H1 (cell line): ENCODE measurements at regions not wholly inside any gene's neighbourhood (a gene's known extent, or its start where the extent isn't known, plus 50 kb on each side); places are given as distances from the start of the nearest gene placed in this dataset.

Source experiments
- CTCF ChIA-PET: fragments of 300-600 bp; sonication (Branson Sonifier 250); formaldehyde crosslinking; loops from one replicate; lab custom pipeline; 2021; ENCODE audit not compliant: partially characterized antibody; lab: Charles Lee
- POLR2A ChIA-PET: fragments of 300-600 bp; sonication (Branson Sonifier 250); formaldehyde crosslinking; loops from one replicate; lab custom pipeline; 2021; ENCODE audit warnings: inconsistent platforms; ENCODE audit not compliant: partially characterized antibody; lab: Charles Lee
- DNase-seq, 2 experiments: peaks; one replicate each; pipeline versions ENCODE4 v3.0.0 to v3.0.0-alpha.2; 2010 to 2022; ENCODE audit warnings: low spot score in 2 of 2, low read depth in 1 of 2, mixed read lengths in 1 of 2
- FAIRE-seq: peaks from 2 replicates; lab custom pipeline; 2011; peaks lifted over from hg19 to GRCh38; lab: Jason Lieb, UNC
- H2AFZ ChIP-seq: 2 replicates; pipeline ENCODE4 v1.8.1; 2012; ENCODE audit warnings: low read length, inconsistent platforms
- H2AK5ac ChIP-seq: 2 replicates; pipeline ENCODE4 v1.6.1; 2013; ENCODE audit warnings: low read depth, low read length
- H2BK120ac ChIP-seq: replicated peaks from 2 replicates; pipeline ENCODE3; 2013; ENCODE audit warnings: low read depth, low read length, inconsistent platforms
- H2BK12ac ChIP-seq: 2 replicates; pipeline ENCODE4 v1.6.1; 2013; ENCODE audit warnings: low read depth, low read length
- H2BK15ac ChIP-seq: 2 replicates; pipeline ENCODE4 v1.6.1; 2013; ENCODE audit warnings: low read length
- H2BK20ac ChIP-seq: 2 replicates; pipeline ENCODE4 v1.6.1; 2013; ENCODE audit warnings: low read length
- H2BK5ac ChIP-seq: 2 replicates; pipeline ENCODE4 v1.6.1; 2013; ENCODE audit warnings: low read depth, low read length
- H3K14ac ChIP-seq: 2 replicates; pipeline ENCODE4 v1.6.1; 2013; ENCODE audit warnings: inconsistent platforms; ENCODE audit not compliant: insufficient read length
- H3K18ac ChIP-seq: 2 replicates; pipeline ENCODE4 v1.6.1; 2013; ENCODE audit warnings: low read length; ENCODE audit errors: extremely low read depth
- H3K23ac ChIP-seq: 2 replicates; pipeline ENCODE4 v1.6.1; 2013; ENCODE audit warnings: inconsistent platforms; ENCODE audit not compliant: insufficient read length
- H3K23me2 ChIP-seq: 2 replicates; pipeline ENCODE4 v1.6.1; 2013; ENCODE audit warnings: low read depth, low read length
- H3K27ac ChIP-seq: 2 replicates; pipeline ENCODE4 v1.6.1; 2011; ENCODE audit warnings: low read depth, low read length, inconsistent platforms
- H3K27me3 ChIP-seq, 4 experiments: replicated peaks in 1 of 4; 1 replicate in 1 of 4; 2 replicates in 3 of 4; pipeline versions ENCODE4 v1.6.1 to v1.8.1; 2011 to 2013; ENCODE audit warnings: low read length in 3 of 4, mild to moderate bottlenecking in 3 of 4, inconsistent platforms in 2 of 4, mixed read lengths in 2 of 4, moderate library complexity in 1 of 4; ENCODE audit not compliant: control insufficient read depth in 3 of 4, insufficient read depth in 3 of 4; ENCODE audit errors: extremely low read depth in 1 of 4
- H3K36me3 ChIP-seq, 4 experiments: 2 replicates each; pipeline versions ENCODE4 v1.6.1 to v1.8.1; 2011 to 2013; ENCODE audit warnings: mild to moderate bottlenecking in 4 of 4, low read length in 3 of 4, moderate library complexity in 2 of 4, control low read depth in 1 of 4, inconsistent platforms in 1 of 4; ENCODE audit not compliant: insufficient read depth in 4 of 4, control insufficient read depth in 2 of 4
- H3K4ac ChIP-seq: replicated peaks from 2 replicates; pipeline ENCODE3; 2013; ENCODE audit warnings: low read length, low read depth, mixed read lengths, inconsistent platforms; ENCODE audit not compliant: insufficient read length
- H3K4me1 ChIP-seq, 4 experiments: replicated peaks in 1 of 4; 1 replicate in 1 of 4; 2 replicates in 3 of 4; pipeline versions ENCODE4 v1.6.1 to v1.8.1; 2011 to 2013; ENCODE audit warnings: low read length in 3 of 4, inconsistent platforms in 2 of 4, mixed read lengths in 1 of 4; ENCODE audit not compliant: insufficient read depth in 4 of 4, control insufficient read depth in 3 of 4
- H3K4me2 ChIP-seq, 2 experiments: 2 replicates each; pipeline versions ENCODE4 v1.6.1 to v1.8.1; 2011 to 2013; ENCODE audit warnings: low read depth in 2 of 2, low read length in 2 of 2, control low read depth in 1 of 2, inconsistent platforms in 1 of 2, mild to moderate bottlenecking in 1 of 2; ENCODE audit not compliant: insufficient read depth in 1 of 2
- H3K4me3 ChIP-seq, 4 experiments: fragments of 200-600, 300-600 bp in 1 of 4; sonication (generic), shearing (Covaris generic), sonication (Bioruptor Twin) in 1 of 4; 2 replicates each; pipeline versions ENCODE4 v1.5.1 to v1.8.1; 2011 to 2016; ENCODE audit warnings: low read length in 4 of 4, low read depth in 3 of 4, control low read depth in 2 of 4, inconsistent platforms in 2 of 4, mild to moderate bottlenecking in 2 of 4, mixed read lengths in 1 of 4, moderate library complexity in 1 of 4; ENCODE audit not compliant: insufficient read depth in 2 of 4; ENCODE audit errors: extremely low read depth in 1 of 4
- H3K56ac ChIP-seq: replicated peaks from 2 replicates; pipeline ENCODE3; 2013; ENCODE audit warnings: low read depth, mild to moderate bottlenecking, mixed read lengths, low read length, inconsistent platforms; ENCODE audit not compliant: insufficient read length
- H3K79me1 ChIP-seq: 2 replicates; pipeline ENCODE4 v1.6.1; 2013; ENCODE audit warnings: low read depth, low read length, control low read depth
- H3K79me2 ChIP-seq, 2 experiments: 2 replicates each; pipeline versions ENCODE4 v1.6.1 to v1.8.1; 2012 to 2013; ENCODE audit warnings: low read length in 2 of 2, mild to moderate bottlenecking in 2 of 2, inconsistent platforms in 1 of 2; ENCODE audit not compliant: insufficient read depth in 2 of 2, control insufficient read depth in 1 of 2
- H3K9ac ChIP-seq, 4 experiments: replicated peaks in 1 of 4; 1 replicate in 1 of 4; 2 replicates in 3 of 4; pipeline versions ENCODE4 v1.6.1 to v1.8.1; 2011 to 2013; ENCODE audit warnings: low read depth in 3 of 4, low read length in 3 of 4, control low read depth in 2 of 4, mild to moderate bottlenecking in 2 of 4, moderate library complexity in 2 of 4, inconsistent platforms in 1 of 4; ENCODE audit errors: extremely low read depth in 1 of 4
- H3K9me3 ChIP-seq, 2 experiments: 2 replicates each; pipeline versions ENCODE4 v1.6.1 to v1.8.1; 2012 to 2013; ENCODE audit warnings: mild to moderate bottlenecking in 2 of 2, moderate library complexity in 2 of 2, control low read depth in 1 of 2, inconsistent platforms in 1 of 2, low read depth in 1 of 2, low read length in 1 of 2, mixed read lengths in 1 of 2; ENCODE audit not compliant: insufficient read depth in 2 of 2
- H4K20me1 ChIP-seq, 2 experiments: replicated peaks in 1 of 2; 2 replicates each; pipeline versions ENCODE3 to v1.8.1; 2011 to 2013; ENCODE audit warnings: inconsistent platforms in 2 of 2, low read length in 2 of 2, mild to moderate bottlenecking in 1 of 2; ENCODE audit not compliant: insufficient read depth in 2 of 2, control insufficient read depth in 1 of 2
- H4K5ac ChIP-seq: 2 replicates; pipeline ENCODE4 v1.6.1; 2013; ENCODE audit warnings: low read length, low read depth, mixed read lengths, inconsistent platforms; ENCODE audit not compliant: insufficient read length
- H4K8ac ChIP-seq: 2 replicates; pipeline ENCODE4 v1.8.0; 2013; ENCODE audit warnings: mild to moderate bottlenecking, moderate library complexity, low read length, inconsistent platforms; ENCODE audit not compliant: insufficient read depth; ENCODE audit errors: extremely low read depth
- H4K91ac ChIP-seq: replicated peaks from 2 replicates; pipeline ENCODE3; 2013; ENCODE audit warnings: low read length, mixed read lengths, inconsistent platforms; ENCODE audit not compliant: insufficient read length
- RBBP5 ChIP-seq: IDR thresholded peaks from 2 replicates; pipeline ENCODE4 v1.7.1; 2012; ENCODE audit warnings: low read depth, mild to moderate bottlenecking, inconsistent platforms, low read length, moderate library complexity, borderline replicate concordance
- WGBS, 2 experiments: shearing (Covaris generic) in 1 of 2; methylation state at CpG; one replicate each; pipeline versions ENCODE4 v1.1.6 to v1.1.7; 2013 to 2015; ENCODE audit warnings: low lambda C conversion rate in 2 of 2, mixed read lengths in 2 of 2, inconsistent platforms in 1 of 2, low coverage in 1 of 2, missing lambda C conversion rate in 1 of 2; ENCODE audit not compliant: insufficient replicate concordance in 2 of 2, insufficient coverage in 1 of 2, insufficient read length in 1 of 2; ENCODE audit errors: extremely low coverage in 1 of 2, missing lambda C conversion rate in 1 of 2; 5-methylcytosine and 5-hydroxymethylcytosine counted together

- Histone ChIP-seq H4K20me1 (no peaks in the 10 kb centered on the region), H3K4me3 (no peak overlapping the region), H3K56ac (no peak overlapping the region), H3K23ac (no peak overlapping the region), H3K4me2 (no peak overlapping the region), H3K23me2 (no peaks in the 10 kb centered on the region), H3K4me1 (no peaks in the 10 kb centered on the region), H3K27ac (no peak overlapping the region), H4K8ac (no peak overlapping the region), H3K14ac (no peak overlapping the region), H2BK5ac (no peak overlapping the region), H2BK15ac (no peak overlapping the region), H3K79me1 (no peaks in the 10 kb centered on the region), H3K9me3 (no peaks in the 10 kb centered on the region), H2BK12ac (no peak overlapping the region), H4K91ac (no peak overlapping the region), H2BK20ac (no peak overlapping the region), H2AFZ (no peak overlapping the region), H3K9ac (no peak overlapping the region), H3K79me2 (no peaks in the 10 kb centered on the region), H2BK120ac (no peak overlapping the region), H3K4ac (no peak overlapping the region), H3K36me3 (no peaks in the 10 kb centered on the region), H3K18ac (no peak overlapping the region), H3K27me3 (no peaks in the 10 kb centered on the region), H2AK5ac (no peak overlapping the region), H4K5ac (no peak overlapping the region)
- 90% methylated on average over 3 of the region's 3 CpGs; no CpG with 5 or more reads in 1 of the 2 experiments for WGBS, 2 experiments
- CTCF ChIA-PET, result no interaction called here
- FAIRE-seq (no peak), DNase-seq (no peak)
- POLR2A ChIA-PET, result no interaction called here
- no peak for TF ChIP-seq RBBP5
Observed at GRCh38 chr4:19711871-19712270, 539.8 kb upstream of the SLIT2 start.
